Transverse colon (tissue), 4 donors: ENCODE measurements at regions not wholly inside any gene's neighbourhood (a gene's known extent, or its start where the extent isn't known, plus 50 kb on each side); places are given as distances from the start of the nearest gene placed in this dataset.

Source experiments
- DNase-seq: peaks from one replicate; pipeline ENCODE4 v3.0.0-alpha.2; 2019
- H3K27ac ChIP-seq, 4 donors: fragments of 200-600 bp; sonication (generic); 2 replicates each; pipeline ENCODE4 v1.5.1; 2016 to 2018; ENCODE audit warnings: inconsistent platforms in 4 of 4
- H3K27me3 ChIP-seq: fragments of 200-600 bp; sonication (generic); 2 replicates; pipeline ENCODE4 v1.5.1; 2017; ENCODE audit warnings: inconsistent platforms
- H3K36me3 ChIP-seq, 4 donors: fragments of 200-600 bp; sonication (generic); 2 replicates each; pipeline ENCODE4 v1.5.1; 2017 to 2019; ENCODE audit warnings: inconsistent platforms in 4 of 4
- H3K4me1 ChIP-seq, 4 donors: fragments of 200-600 bp; sonication (generic); 2 replicates each; pipeline ENCODE4 v1.5.1; 2017 to 2020; ENCODE audit warnings: inconsistent platforms in 4 of 4
- H3K4me3 ChIP-seq, 4 donors: fragments of 200-600 bp; sonication (generic); 1 replicate in 1 of 4; 2 replicates in 3 of 4; pipeline versions ENCODE4 v1.5.1 to v1.6.1; 2017 to 2019; ENCODE audit warnings: inconsistent platforms in 4 of 4
- H3K9me3 ChIP-seq, 2 donors: fragments of 200-600 bp; sonication (generic); 2 replicates each; pipeline ENCODE4 v1.5.1; 2017 to 2019; ENCODE audit warnings: inconsistent platforms in 2 of 2
- EP300 ChIP-seq: sonication (generic); formaldehyde crosslinking; IDR thresholded peaks from one replicate; pipeline ENCODE4 v1.6.1; 2017; ENCODE audit warnings: antibody characterized with exemption, low read depth
- POLR2A ChIP-seq: fragments of 450-650 bp; IDR thresholded peaks from one replicate; pipeline ENCODE4 v1.6.1; 2016; ENCODE audit warnings: antibody characterized with exemption, mild to moderate bottlenecking, moderate library complexity
- POLR2AphosphoS5 ChIP-seq, 3 donors: sonication (generic); formaldehyde crosslinking; IDR thresholded peaks; one replicate each; pipeline ENCODE4 v1.6.1; 2016; ENCODE audit warnings: antibody characterized with exemption in 3 of 3
- WGBS, 2 donors: methylation state at CpG; one replicate each; pipeline ENCODE4 v1.1.5; 2018; ENCODE audit warnings: low coverage in 1 of 2; 5-methylcytosine and 5-hydroxymethylcytosine counted together
- in situ Hi-C, 4 donors: fragments of 200-750 bp; cut with MboI; loops; one replicate each; pipeline versions ENCODE4 v1.15.0 to v1.15.1; 2017; ENCODE audit warnings: low sequenced_read_pairs in 3 of 4, low pct_ligation_motif_present in 1 of 4, low pct_unique_long_range_greater_than_20kb in 1 of 4
- intact Hi-C: fragments of 100-400 bp; cut with DNase I; formaldehyde crosslinking; loops from one replicate; pipeline ENCODE4 v1.15.1; 2023; ENCODE audit warnings: low total_unique reads
- TF ChIP-seq, protein P1 (sequence below), 5 experiments: fragments of 200-600 bp in 3 of 5; fragments of 450-650 bp in 2 of 5; sonication (generic) in 3 of 5; IDR thresholded peaks; 1 replicate in 2 of 5; 2 replicates in 3 of 5; pipeline ENCODE4 v1.5.1; 2016 to 2017; ENCODE audit warnings: antibody characterized with exemption in 5 of 5, inconsistent platforms in 3 of 5, mild to moderate bottlenecking in 2 of 5, moderate library complexity in 1 of 5

DNA sequence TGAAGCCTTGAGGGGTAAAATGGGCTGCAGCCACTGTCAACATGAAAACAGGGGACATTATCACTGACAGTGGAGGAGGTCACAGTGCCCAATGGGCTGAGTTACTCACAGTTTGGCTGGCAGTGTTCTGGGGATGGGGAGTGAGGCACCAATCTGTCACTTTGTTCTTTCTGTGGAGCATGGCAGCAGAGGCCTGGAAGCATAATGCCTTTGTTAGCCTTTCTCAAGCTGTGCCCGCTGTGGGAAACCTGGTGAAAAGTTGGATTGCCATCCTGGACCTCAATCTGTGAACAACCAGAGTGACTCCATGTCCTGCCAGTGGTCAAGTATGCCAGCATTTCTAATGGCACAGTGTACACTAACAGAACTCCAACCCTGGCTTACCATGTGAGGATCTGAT is 143.6 kb downstream of the OR2B2 start:
- H3K4me1 ChIP-seq: peaks cover 0 to 25% (median 16%) of the 10 kb centered on the region in 4 donors
- intact Hi-C loops (no loop called here), in situ Hi-C loops (loop anchor here in 2 of 4 donors (25.0 kb wide), 2 partner anchors 256 to 456 kb away; partner anchors contain the start of gene POM121L2 (in 1 of the 2))
- 100% methylated on average over 1 of the region's 1 CpG; no CpG with 5 or more reads in 1 of the 2 donors for WGBS, 2 donors
- no peak for DNase-seq
- no peak for TF ChIP-seq POLR2A
- no peak for TF ChIP-seq POLR2AphosphoS5 (IDR thresholded peaks at IDR 0.05)
- no peak for TF ChIP-seq EP300
- TF ChIP-seq, protein P1, sequence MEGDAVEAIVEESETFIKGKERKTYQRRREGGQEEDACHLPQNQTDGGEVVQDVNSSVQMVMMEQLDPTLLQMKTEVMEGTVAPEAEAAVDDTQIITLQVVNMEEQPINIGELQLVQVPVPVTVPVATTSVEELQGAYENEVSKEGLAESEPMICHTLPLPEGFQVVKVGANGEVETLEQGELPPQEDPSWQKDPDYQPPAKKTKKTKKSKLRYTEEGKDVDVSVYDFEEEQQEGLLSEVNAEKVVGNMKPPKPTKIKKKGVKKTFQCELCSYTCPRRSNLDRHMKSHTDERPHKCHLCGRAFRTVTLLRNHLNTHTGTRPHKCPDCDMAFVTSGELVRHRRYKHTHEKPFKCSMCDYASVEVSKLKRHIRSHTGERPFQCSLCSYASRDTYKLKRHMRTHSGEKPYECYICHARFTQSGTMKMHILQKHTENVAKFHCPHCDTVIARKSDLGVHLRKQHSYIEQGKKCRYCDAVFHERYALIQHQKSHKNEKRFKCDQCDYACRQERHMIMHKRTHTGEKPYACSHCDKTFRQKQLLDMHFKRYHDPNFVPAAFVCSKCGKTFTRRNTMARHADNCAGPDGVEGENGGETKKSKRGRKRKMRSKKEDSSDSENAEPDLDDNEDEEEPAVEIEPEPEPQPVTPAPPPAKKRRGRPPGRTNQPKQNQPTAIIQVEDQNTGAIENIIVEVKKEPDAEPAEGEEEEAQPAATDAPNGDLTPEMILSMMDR (IDR thresholded peaks at IDR 0.05): no peak
- no peaks in the 10 kb centered on the region for H3K9me3 ChIP-seq
- H3K27ac ChIP-seq: no peak overlapping the region
- no peaks in the 10 kb centered on the region for H3K36me3 ChIP-seq
- H3K27me3 ChIP-seq: peaks cover 10% of the 10 kb centered on the region
- H3K4me3 ChIP-seq: no peak overlapping the region

DNA sequence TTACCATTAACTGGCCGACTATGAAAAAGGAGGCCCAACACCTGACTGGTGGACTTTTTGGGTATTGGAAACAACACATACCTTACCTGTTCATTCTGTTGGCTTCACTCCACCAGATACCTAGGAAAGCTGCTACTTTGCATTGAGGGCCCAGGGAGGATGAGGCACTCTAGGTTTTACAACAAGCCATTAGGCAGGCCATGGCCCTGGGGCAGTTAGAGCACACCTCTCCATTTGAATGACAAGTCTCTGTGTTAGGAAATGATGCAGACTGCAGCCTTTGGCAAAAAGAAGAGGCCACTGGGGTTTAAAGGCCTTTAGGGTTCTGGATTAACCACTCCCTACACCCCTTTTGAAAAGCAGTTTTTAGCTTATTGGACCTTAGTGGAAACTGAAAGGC is 144.3 kb downstream of the OR2B2 start:
- intact Hi-C loops (no loop called here), in situ Hi-C loops (loop anchor here in 2 of 4 donors (25.0 kb wide), 2 partner anchors 256 to 456 kb away; partner anchors contain the start of gene POM121L2 (in 1 of the 2))
- H3K9me3 ChIP-seq: no peaks in the 10 kb centered on the region
- no peak overlapping the region for H3K4me3 ChIP-seq
- H3K4me1 ChIP-seq: peaks cover 0 to 18% (median 11%) of the 10 kb centered on the region in 4 donors
- no peaks in the 10 kb centered on the region for H3K36me3 ChIP-seq
- DNase-seq: no peak
- peaks cover 10% of the 10 kb centered on the region for H3K27me3 ChIP-seq
- TF ChIP-seq POLR2AphosphoS5 (IDR thresholded peaks at IDR 0.05): no peak
- TF ChIP-seq EP300: no peak
- TF ChIP-seq, protein P1 (IDR thresholded peaks at IDR 0.05): no peak
- TF ChIP-seq POLR2A: no peak
- no peak overlapping the region for H3K27ac ChIP-seq
- 83% methylated on average over 1 of the region's 1 CpG; no CpG with 5 or more reads in 1 of the 2 donors for WGBS, 2 donors

DNA sequence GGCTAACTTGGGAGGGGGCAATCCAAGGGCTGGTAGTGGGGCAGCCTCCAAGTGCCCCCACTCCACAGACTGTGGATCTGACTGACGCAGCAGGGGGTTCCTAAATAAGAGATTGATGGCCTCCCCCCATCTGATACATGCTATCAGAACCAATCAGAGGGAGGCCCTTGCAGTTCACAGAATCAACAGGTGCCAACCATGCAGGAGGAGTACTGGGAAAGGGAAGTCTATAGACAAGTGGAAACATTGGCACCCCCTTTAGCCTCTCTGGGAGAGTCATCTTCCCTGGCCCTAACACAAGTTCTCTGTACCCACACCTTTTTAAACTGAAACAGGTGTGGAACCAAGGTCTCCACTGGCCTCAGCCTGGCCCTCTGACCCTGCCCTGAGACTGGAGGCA is 145.8 kb downstream of the OR2B2 start:
- no peaks in the 10 kb centered on the region for H3K9me3 ChIP-seq
- no peak overlapping the region for H3K27ac ChIP-seq
- peaks cover 10% of the 10 kb centered on the region for H3K27me3 ChIP-seq
- H3K36me3 ChIP-seq: no peaks in the 10 kb centered on the region
- intact Hi-C loops (no loop called here), in situ Hi-C loops (loop anchor here in 2 of 4 donors (25.0 kb wide), 2 partner anchors 254 to 454 kb away; partner anchors contain the start of gene POM121L2 (in 1 of the 2))
- H3K4me3 ChIP-seq: no peak overlapping the region
- 100% methylated on average over 1 of the region's 1 CpG; no CpG with 5 or more reads in 1 of the 2 donors for WGBS, 2 donors
- TF ChIP-seq EP300 (no peak), POLR2AphosphoS5 (IDR thresholded peaks at IDR 0.05) (no peak), POLR2A (no peak)
- TF ChIP-seq, protein P1 (IDR thresholded peaks at IDR 0.05): no peak
- DNase-seq: no peak
- H3K4me1 ChIP-seq: peaks cover 0 to 7% (median 3%) of the 10 kb centered on the region in 4 donors

DNA sequence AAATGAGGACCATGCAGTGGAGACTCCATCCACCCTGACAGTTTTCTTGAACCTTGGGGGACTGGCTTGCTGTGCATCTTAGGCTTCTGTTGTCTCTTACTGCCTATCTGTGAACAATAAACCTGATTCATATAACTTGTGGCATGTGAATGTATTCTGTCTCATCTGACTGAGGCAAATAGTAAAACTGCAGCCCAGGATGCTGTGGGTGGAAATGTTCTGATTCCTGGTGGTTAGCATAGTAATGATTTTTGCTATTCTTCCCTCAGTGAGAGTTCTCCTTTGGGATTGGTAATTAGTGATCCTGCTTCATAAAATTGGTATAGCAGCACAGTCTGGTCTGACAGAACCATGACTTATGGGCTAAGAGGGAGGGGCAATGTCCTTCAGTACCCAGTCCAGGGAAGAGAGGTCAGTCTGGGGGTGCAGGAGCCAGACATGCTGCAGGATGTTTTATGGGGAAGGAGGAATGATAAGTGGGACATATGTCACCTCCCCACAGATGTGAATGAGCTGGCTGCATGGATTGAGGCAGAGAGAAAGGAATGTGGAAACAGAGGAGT is 147.1 kb downstream of the OR2B2 start:
- Histone ChIP-seq H3K27ac (no peak overlapping the region), H3K4me3 (no peak overlapping the region), H3K27me3 (no peaks in the 10 kb centered on the region), H3K4me1 (no peaks in the 10 kb centered on the region), H3K36me3 (no peaks in the 10 kb centered on the region), H3K9me3 (no peaks in the 10 kb centered on the region)
- TF ChIP-seq, protein P1 (IDR thresholded peaks at IDR 0.05): no peak
- TF ChIP-seq POLR2AphosphoS5 (IDR thresholded peaks at IDR 0.05) (no peak), POLR2A (no peak), EP300 (no peak)
- intact Hi-C loops (no loop called here), in situ Hi-C loops (loop anchor here in 2 of 4 donors (25.0 kb wide), 2 partner anchors 253 to 453 kb away; partner anchors contain the start of gene POM121L2 (in 1 of the 2))
- DNase-seq: no peak
